Chondrocyte (in vitro differentiated cells): ENCODE measurements at regions not wholly inside any gene's neighbourhood (a gene's known extent, or its start where the extent isn't known, plus 50 kb on each side); places are given as distances from the start of the nearest gene placed in this dataset.

ENCODE experiments used
- DNase-seq: peaks from one replicate; pipeline ENCODE4 v3.0.0; 2021; ENCODE audit warnings: mixed read lengths, low spot score
- H3K27ac Mint-ChIP-seq: one replicate; pipeline ENCODE4 v1.8.0; 2021; ENCODE audit warnings: mild to moderate bottlenecking, moderate library complexity, mixed read lengths; ENCODE audit not compliant: unreplicated experiment
- H3K27me3 Mint-ChIP-seq: 2 replicates; pipeline ENCODE4 v1.8.0; 2021; ENCODE audit warnings: low read depth, mixed read lengths
- H3K36me3 Mint-ChIP-seq: 2 replicates; pipeline ENCODE4 v1.8.0; 2021; ENCODE audit warnings: low read depth, mixed read lengths
- H3K4me1 Mint-ChIP-seq: 2 replicates; pipeline ENCODE4 v1.8.0; 2021; ENCODE audit warnings: low read depth, mild to moderate bottlenecking, mixed read lengths
- H3K4me3 Mint-ChIP-seq: one replicate; pipeline ENCODE4 v1.8.0; 2021; ENCODE audit warnings: mild to moderate bottlenecking, moderate library complexity, mixed read lengths; ENCODE audit not compliant: unreplicated experiment
- H3K9me3 Mint-ChIP-seq: 2 replicates; pipeline ENCODE4 v1.8.0; 2021; ENCODE audit warnings: low read depth, mixed read lengths
- CTCF ChIP-seq: fragments of 200-600 bp; sonication (generic); IDR thresholded peaks from 2 replicates; pipeline ENCODE4 v1.5.0; 2021; ENCODE audit warnings: antibody characterized with exemption, mild to moderate bottlenecking, moderate library complexity

- Mint-ChIP-seq H3K4me1 (peaks cover 4% of the 10 kb centered on the region), H3K9me3 (no peaks in the 10 kb centered on the region), H3K4me3 (no peak overlapping the region), H3K27ac (no peak overlapping the region), H3K27me3 (no peaks in the 10 kb centered on the region), H3K36me3 (no peaks in the 10 kb centered on the region)
- no peak for DNase-seq
- no peak for TF ChIP-seq CTCF
These were observed 52.4 kb downstream of the ELAPOR2 start for GRCh38 chr7:87007038-87007437.

GRCh38 chr7:87004956-87005355 is 54.5 kb downstream of the ELAPOR2 start:
- H3K4me1 Mint-ChIP-seq: peaks cover 22% of the 10 kb centered on the region
- H3K36me3 Mint-ChIP-seq: no peaks in the 10 kb centered on the region
- H3K9me3 Mint-ChIP-seq: no peaks in the 10 kb centered on the region
- no peak overlapping the region for H3K27ac Mint-ChIP-seq
- H3K4me3 Mint-ChIP-seq: no peak overlapping the region
- DNase-seq: no peak
- H3K27me3 Mint-ChIP-seq: no peaks in the 10 kb centered on the region
- TF ChIP-seq CTCF: no peak

GRCh38 chr7:87003872-87004798 is 55.3 kb downstream of the ELAPOR2 start:
- no peaks in the 10 kb centered on the region for H3K36me3 Mint-ChIP-seq
- no peaks in the 10 kb centered on the region for H3K27me3 Mint-ChIP-seq
- H3K4me1 Mint-ChIP-seq: peaks cover 25% of the 10 kb centered on the region
- no peak overlapping the region for H3K27ac Mint-ChIP-seq
- no peaks in the 10 kb centered on the region for H3K9me3 Mint-ChIP-seq
- H3K4me3 Mint-ChIP-seq: no peak overlapping the region
- TF ChIP-seq CTCF: no peak
- DNase-seq: no peak

- Mint-ChIP-seq H3K36me3 (no peaks in the 10 kb centered on the region), H3K4me1 (peaks cover 25% of the 10 kb centered on the region)
- DNase-seq: no peak
These were observed 58.2 kb downstream of the ELAPOR2 start for GRCh38 chr7:87001214-87001613.

GRCh38 chr7:87000344-87000743 is 59.1 kb downstream of the ELAPOR2 start:
- Mint-ChIP-seq H3K27ac (peak overlapping the region; percentile 37), H3K9me3 (no peaks in the 10 kb centered on the region)

More at GRCh38 chr7:87001214-87001613, 58.2 kb downstream of the ELAPOR2 start:
- Mint-ChIP-seq H3K9me3 (no peaks in the 10 kb centered on the region), H3K27me3 (no peaks in the 10 kb centered on the region), H3K4me3 (no peak overlapping the region), H3K27ac (peak overlapping the region; percentile 37)
- no peak for TF ChIP-seq CTCF

More at GRCh38 chr7:87000344-87000743, 59.1 kb downstream of the ELAPOR2 start:
- Mint-ChIP-seq H3K36me3 (no peaks in the 10 kb centered on the region), H3K4me3 (no peak overlapping the region), H3K4me1 (peaks cover 22% of the 10 kb centered on the region), H3K27me3 (no peaks in the 10 kb centered on the region)
- TF ChIP-seq CTCF: no peak
- no peak for DNase-seq
